NCI-H1436 treated with DMSO at 0.1 percent for 48 hours (cell line): ENCODE measurements at regions not wholly inside any gene's neighbourhood (a gene's known extent, or its start where the extent isn't known, plus 50 kb on each side); places are given as distances from the start of the nearest gene placed in this dataset.
"Not testable (repeated sequence)": the region's sequence is repeated elsewhere in the genome, so short reads cannot be mapped to it uniquely, and the experiment has no call there.

Experiments used
- DNase-seq: peaks from one replicate; lab custom pipeline; 2025; lab: John Stamatoyannopoulos, UW

- no peak for DNase-seq
Measured at GRCh38 chr6:168192901-168193815, 114.1 kb upstream of the FRMD1 start.

- DNase-seq, result peak; percentile 55
Measured at GRCh38 chr6:168192195-168192900, 113.3 kb upstream of the FRMD1 start.

- DNase-seq, result no peak
Measured at GRCh38 chr6:168190646-168191443, 111.8 kb upstream of the FRMD1 start.

- DNase-seq, result no peak
Measured at GRCh38 chr6:168190014-168190405, 111.0 kb upstream of the FRMD1 start.

- DNase-seq, result no peak
Measured at GRCh38 chr6:168189200-168190013, 110.4 kb upstream of the FRMD1 start.

- DNase-seq, result no peak
Measured at GRCh38 chr6:168188369-168189199, 109.6 kb upstream of the FRMD1 start.

- DNase-seq, result no peak
Measured at GRCh38 chr6:168186438-168186837, 107.4 kb upstream of the FRMD1 start.

- not testable (repeated sequence) for DNase-seq
Measured at GRCh38 chr6:168186018-168186417, 107.0 kb upstream of the FRMD1 start.

- no peak for DNase-seq
Measured at GRCh38 chr6:168184701-168185100, 105.7 kb upstream of the FRMD1 start.

- no peak for DNase-seq
Measured at GRCh38 chr6:168183613-168183970, 104.6 kb upstream of the FRMD1 start.

GRCh38 chr6:168182908-168183612, 104.0 kb upstream of the FRMD1 start:
- DNase-seq, result no peak

- DNase-seq, result no peak
Measured at GRCh38 chr6:168182366-168182765, 103.4 kb upstream of the FRMD1 start.

- DNase-seq, result no peak
Measured at GRCh38 chr6:168181876-168182275, 102.9 kb upstream of the FRMD1 start.

- DNase-seq, result no peak
Measured at GRCh38 chr6:168181316-168181715, 102.3 kb upstream of the FRMD1 start.

- DNase-seq, result no peak
Measured at GRCh38 chr6:168180548-168181011, 101.6 kb upstream of the FRMD1 start.

- DNase-seq, result no peak
Measured at GRCh38 chr6:168179702-168180382, 100.8 kb upstream of the FRMD1 start.

- no peak for DNase-seq
Measured at GRCh38 chr6:168179133-168179532, 100.1 kb upstream of the FRMD1 start.

- no peak for DNase-seq
Measured at GRCh38 chr6:168177103-168177891, 98.3 kb upstream of the FRMD1 start.
